SU-DHL-6 (cell line): ENCODE measurements at regions not wholly inside any gene's neighbourhood (a gene's known extent, or its start where the extent isn't known, plus 50 kb on each side); places are given as distances from the start of the nearest gene placed in this dataset.

Experiments used
- H2AFZ ChIP-seq: fragments of 200-600 bp; sonication (generic); 2 replicates; pipeline ENCODE4 v1.6.1; 2014; ENCODE audit warnings: low read depth, mild to moderate bottlenecking, moderate library complexity, mixed read lengths, antibody characterized with exemption, low read length; ENCODE audit not compliant: severe bottlenecking
- H3F3A ChIP-seq: fragments of 200-600 bp; shearing (Covaris generic); 2 replicates; pipeline ENCODE4 v1.6.0; 2016; ENCODE audit warnings: antibody characterized with exemption, mild to moderate bottlenecking; ENCODE audit not compliant: insufficient read depth
- H3K27ac ChIP-seq: fragments of 200-600 bp; sonication (generic); 2 replicates; pipeline ENCODE4 v1.5.1; 2016; ENCODE audit warnings: low read depth, mild to moderate bottlenecking, low read length, moderate library complexity, mixed read lengths
- H3K27me3 ChIP-seq: fragments of 200-600 bp; sonication (generic), shearing (Covaris generic); 2 replicates; pipeline ENCODE4 v1.6.0; 2014; ENCODE audit warnings: mild to moderate bottlenecking, low read length
- H3K36me3 ChIP-seq: fragments of 200-600 bp; sonication (generic); 2 replicates; pipeline ENCODE4 v1.6.1; 2014; ENCODE audit warnings: mild to moderate bottlenecking, low read length, mixed read lengths
- H3K4me2 ChIP-seq: fragments of 300-600, 200-600 bp; shearing (Covaris generic), sonication (generic); 2 replicates; pipeline ENCODE4 v1.6.0; 2014; ENCODE audit warnings: low read length, low read depth, mild to moderate bottlenecking; ENCODE audit not compliant: poor library complexity, severe bottlenecking
- H3K4me3 ChIP-seq: fragments of 200-600 bp; sonication (generic); 2 replicates; pipeline ENCODE4 v1.5.1; 2014; ENCODE audit warnings: antibody characterized with exemption, low read length, mild to moderate bottlenecking, mixed read lengths; ENCODE audit not compliant: insufficient read depth, poor library complexity, severe bottlenecking
- H3K79me2 ChIP-seq: fragments of 200-600 bp; sonication (generic); 2 replicates; pipeline ENCODE4 v1.6.1; 2014; ENCODE audit warnings: mild to moderate bottlenecking, low read length, moderate library complexity; ENCODE audit not compliant: insufficient read depth
- H3K9ac ChIP-seq: fragments of 200-600 bp; sonication (generic); 2 replicates; pipeline ENCODE4 v1.7.0; 2014; ENCODE audit warnings: mild to moderate bottlenecking, low read length
- H3K9me2 ChIP-seq: fragments of 200-600 bp; sonication (generic); replicated peaks from 2 replicates; pipeline ENCODE4 v1.6.1; 2014; ENCODE audit warnings: low read length; ENCODE audit not compliant: insufficient read depth
- H3K9me3 ChIP-seq: fragments of 200-600 bp; sonication (generic); 2 replicates; pipeline ENCODE4 v1.6.1; 2014; ENCODE audit warnings: low read length, mixed read lengths; ENCODE audit not compliant: insufficient read depth
- H4K20me1 ChIP-seq: fragments of 200-600 bp; sonication (generic); 2 replicates; pipeline ENCODE4 v1.6.1; 2014; ENCODE audit warnings: low read depth, mild to moderate bottlenecking, antibody characterized with exemption, low read length, moderate library complexity, mixed read lengths
- EZH2phosphoT487 ChIP-seq: fragments of 200-600 bp; sonication (generic), shearing (Covaris generic); conservative IDR thresholded peaks from 2 replicates; pipeline ENCODE4 v1.6.1; 2018; ENCODE audit warnings: mild to moderate bottlenecking, antibody characterized with exemption, low read length, moderate library complexity, mixed read lengths
- TF ChIP-seq, protein P1 (sequence below): fragments of 200-600 bp; sonication (generic); IDR thresholded peaks from one replicate; pipeline ENCODE4 v1.5.1; 2017; ENCODE audit warnings: antibody characterized with exemption, mild to moderate bottlenecking, low read length, moderate library complexity; ENCODE audit not compliant: insufficient read depth, poor library complexity, severe bottlenecking

DNA sequence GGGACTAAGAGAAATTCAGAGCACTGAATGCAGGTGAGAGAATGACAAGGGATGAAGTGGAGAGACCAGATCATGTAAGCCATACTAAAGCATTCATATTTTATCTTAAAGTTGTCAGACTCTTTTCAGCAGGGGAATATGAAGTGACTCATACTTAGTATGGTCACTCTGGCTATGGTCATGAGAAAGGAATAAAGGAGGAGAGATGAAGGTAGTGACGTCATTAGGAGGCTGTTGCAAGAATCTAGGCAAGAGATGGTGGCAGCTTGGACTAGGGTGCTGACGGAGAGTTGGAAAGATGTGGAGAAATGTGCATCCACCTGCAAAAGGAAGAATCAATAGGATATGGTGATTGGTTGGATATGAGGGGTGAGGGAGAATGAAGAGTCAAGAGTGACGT, 203.2 kb upstream of the ACVR2A start:
- no peaks in the 10 kb centered on the region for H3K36me3 ChIP-seq
- no peak overlapping the region for H3K27ac ChIP-seq
- no peaks in the 10 kb centered on the region; the same call in 1 of the 2 replicates for H3K9me2 ChIP-seq
- no peaks in the 10 kb centered on the region for H3K79me2 ChIP-seq
- no peaks in the 10 kb centered on the region for H3F3A ChIP-seq
- H2AFZ ChIP-seq = no peak overlapping the region
- no peak overlapping the region for H3K9ac ChIP-seq
- H3K27me3 ChIP-seq = no peaks in the 10 kb centered on the region
- no peak overlapping the region for H3K4me2 ChIP-seq
- TF ChIP-seq, protein P1, sequence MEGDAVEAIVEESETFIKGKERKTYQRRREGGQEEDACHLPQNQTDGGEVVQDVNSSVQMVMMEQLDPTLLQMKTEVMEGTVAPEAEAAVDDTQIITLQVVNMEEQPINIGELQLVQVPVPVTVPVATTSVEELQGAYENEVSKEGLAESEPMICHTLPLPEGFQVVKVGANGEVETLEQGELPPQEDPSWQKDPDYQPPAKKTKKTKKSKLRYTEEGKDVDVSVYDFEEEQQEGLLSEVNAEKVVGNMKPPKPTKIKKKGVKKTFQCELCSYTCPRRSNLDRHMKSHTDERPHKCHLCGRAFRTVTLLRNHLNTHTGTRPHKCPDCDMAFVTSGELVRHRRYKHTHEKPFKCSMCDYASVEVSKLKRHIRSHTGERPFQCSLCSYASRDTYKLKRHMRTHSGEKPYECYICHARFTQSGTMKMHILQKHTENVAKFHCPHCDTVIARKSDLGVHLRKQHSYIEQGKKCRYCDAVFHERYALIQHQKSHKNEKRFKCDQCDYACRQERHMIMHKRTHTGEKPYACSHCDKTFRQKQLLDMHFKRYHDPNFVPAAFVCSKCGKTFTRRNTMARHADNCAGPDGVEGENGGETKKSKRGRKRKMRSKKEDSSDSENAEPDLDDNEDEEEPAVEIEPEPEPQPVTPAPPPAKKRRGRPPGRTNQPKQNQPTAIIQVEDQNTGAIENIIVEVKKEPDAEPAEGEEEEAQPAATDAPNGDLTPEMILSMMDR = no peak
- no peak for TF ChIP-seq EZH2phosphoT487
- H3K4me3 ChIP-seq = no peak overlapping the region
- no peaks in the 10 kb centered on the region for H4K20me1 ChIP-seq
- no peaks in the 10 kb centered on the region for H3K9me3 ChIP-seq

DNA sequence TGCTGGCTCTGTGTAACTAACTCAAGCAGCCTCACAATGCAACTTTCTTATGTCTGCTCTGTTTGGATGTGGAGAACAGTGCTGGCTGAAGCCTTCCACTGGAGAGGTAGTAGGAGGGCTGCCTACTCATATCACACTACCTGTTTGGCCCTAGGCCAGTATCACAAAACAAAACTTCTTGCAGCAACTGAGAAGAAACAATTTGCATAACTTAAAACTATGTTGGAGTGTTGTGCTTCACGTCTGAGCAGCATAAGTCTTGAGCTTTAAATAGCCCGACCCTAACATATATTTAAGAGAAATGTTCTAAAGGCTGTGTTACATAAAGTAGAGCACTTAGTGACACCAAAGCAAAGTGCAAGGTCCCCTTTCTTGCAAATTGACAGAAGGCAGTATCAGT, 204.9 kb upstream of the ACVR2A start:
- Histone ChIP-seq H3K4me3 (no peak overlapping the region), H3K27me3 (no peaks in the 10 kb centered on the region), H4K20me1 (no peaks in the 10 kb centered on the region), H3K9me2 (no peaks in the 10 kb centered on the region; the same call in 1 of the 2 replicates), H3F3A (no peaks in the 10 kb centered on the region), H2AFZ (no peak overlapping the region), H3K79me2 (no peaks in the 10 kb centered on the region), H3K4me2 (no peak overlapping the region), H3K9me3 (no peaks in the 10 kb centered on the region), H3K9ac (no peak overlapping the region), H3K27ac (no peak overlapping the region), H3K36me3 (no peaks in the 10 kb centered on the region)
- TF ChIP-seq EZH2phosphoT487 = no peak
- TF ChIP-seq, protein P1 = no peak

DNA sequence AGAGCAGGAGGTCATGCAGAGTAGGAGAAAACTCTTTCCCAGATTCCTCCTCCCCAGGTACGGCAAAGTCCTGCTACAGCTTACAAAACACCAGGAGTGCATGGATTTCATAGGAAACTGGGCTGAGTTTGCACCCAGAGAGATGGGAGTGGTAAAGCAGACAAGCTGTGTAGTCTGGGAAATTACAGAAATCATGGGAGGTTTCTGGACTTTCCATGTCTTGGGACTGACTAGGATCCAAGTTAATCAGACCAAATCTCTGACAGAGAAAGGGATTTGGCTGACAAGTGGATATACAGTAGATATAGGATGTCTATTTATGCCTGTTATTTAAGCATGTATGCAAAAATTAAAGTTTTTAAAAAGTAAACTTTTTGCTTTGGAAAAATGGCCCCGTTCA, 205.4 kb upstream of the ACVR2A start:
- Histone ChIP-seq H3K79me2 (no peaks in the 10 kb centered on the region), H3K4me2 (no peak overlapping the region), H2AFZ (no peak overlapping the region), H3K27ac (no peak overlapping the region), H3K9me3 (no peaks in the 10 kb centered on the region), H3K36me3 (no peaks in the 10 kb centered on the region), H3F3A (no peaks in the 10 kb centered on the region), H3K27me3 (no peaks in the 10 kb centered on the region), H3K9ac (no peak overlapping the region), H3K9me2 (no peaks in the 10 kb centered on the region; the same call in 1 of the 2 replicates), H4K20me1 (no peaks in the 10 kb centered on the region), H3K4me3 (no peak overlapping the region)
- TF ChIP-seq, protein P1 = no peak
- TF ChIP-seq EZH2phosphoT487 = no peak

DNA sequence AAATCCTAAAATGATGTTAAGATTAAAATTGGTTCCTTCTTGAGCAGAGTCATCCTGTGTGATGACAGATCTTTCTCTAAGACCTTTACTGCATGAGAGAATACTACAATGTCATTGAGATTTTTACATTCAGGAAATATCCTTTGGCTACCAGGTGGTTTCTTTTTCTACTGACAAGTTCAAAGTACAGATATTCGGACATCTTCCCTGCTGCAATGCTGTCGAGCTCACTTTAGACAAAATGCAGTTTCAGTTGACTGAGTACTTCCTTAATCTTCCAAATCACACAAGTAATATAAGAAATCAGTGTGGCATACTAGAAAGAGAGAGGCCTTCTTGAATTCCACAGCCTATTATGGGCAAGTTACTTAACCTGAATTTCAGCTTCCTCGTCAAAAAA, 207.9 kb upstream of the ACVR2A start:
- Histone ChIP-seq H3K79me2 (no peaks in the 10 kb centered on the region), H3K9me2 (no peaks in the 10 kb centered on the region; the same call in 1 of the 2 replicates), H3K36me3 (no peaks in the 10 kb centered on the region), H3K27ac (no peak overlapping the region), H3F3A (no peaks in the 10 kb centered on the region), H2AFZ (no peak overlapping the region), H3K4me2 (no peak overlapping the region), H3K9ac (no peak overlapping the region), H3K9me3 (no peaks in the 10 kb centered on the region), H4K20me1 (no peaks in the 10 kb centered on the region), H3K4me3 (no peak overlapping the region), H3K27me3 (no peaks in the 10 kb centered on the region)
- TF ChIP-seq EZH2phosphoT487 = no peak
- TF ChIP-seq, protein P1 = no peak
